NCI-H2227 treated with DMSO at 0.1 percent for 48 hours (cell line): ENCODE measurements at regions not wholly inside any gene's neighbourhood (a gene's known extent, or its start where the extent isn't known, plus 50 kb on each side); places are given as distances from the start of the nearest gene placed in this dataset.
"Not testable (repeated sequence)": the region's sequence is repeated elsewhere in the genome, so short reads cannot be mapped to it uniquely, and the experiment has no call there.

ENCODE experiments used
- DNase-seq: peaks from one replicate; lab custom pipeline; 2025; lab: John Stamatoyannopoulos, UW

GRCh38 chr1:166616206-166616605 is 223.1 kb upstream of the POGK start:
- no peak for DNase-seq

GRCh38 chr1:166626711-166627110 is 212.6 kb upstream of the POGK start:
- no peak for DNase-seq

- DNase-seq, result no peak
These were observed 211.7 kb upstream of the POGK start for GRCh38 chr1:166627558-166627957.

GRCh38 chr1:166628259-166628658 is 211.0 kb upstream of the POGK start:
- no peak for DNase-seq

GRCh38 chr1:166629946-166630345 is 209.3 kb upstream of the POGK start:
- no peak for DNase-seq

- DNase-seq, result no peak
These were observed 208.9 kb upstream of the POGK start for GRCh38 chr1:166630369-166630768.

GRCh38 chr1:166638137-166638536 is 201.1 kb upstream of the POGK start:
- DNase-seq, result no peak

- DNase-seq, result not testable (repeated sequence)
These were observed 182.0 kb upstream of the POGK start for GRCh38 chr1:166657228-166657627.

- not testable (repeated sequence) for DNase-seq
These were observed 172.5 kb upstream of the POGK start for GRCh38 chr1:166666790-166667189.

GRCh38 chr1:166667600-166667999 is 171.7 kb upstream of the POGK start:
- not testable (repeated sequence) for DNase-seq

GRCh38 chr1:166671627-166672026 is 167.6 kb upstream of the POGK start:
- no peak for DNase-seq

- DNase-seq, result no peak
These were observed 165.6 kb upstream of the POGK start for GRCh38 chr1:166673722-166674121.

GRCh38 chr1:166675213-166675612 is 164.1 kb upstream of the POGK start:
- no peak for DNase-seq

- DNase-seq, result no peak
These were observed 162.3 kb upstream of the POGK start for GRCh38 chr1:166676981-166677380.

- DNase-seq, result no peak
These were observed 159.9 kb upstream of the POGK start for GRCh38 chr1:166679369-166679768.

GRCh38 chr1:166682588-166682987 is 156.7 kb upstream of the POGK start:
- DNase-seq, result no peak

GRCh38 chr1:166684669-166685068 is 154.6 kb upstream of the POGK start:
- DNase-seq, result not testable (repeated sequence)

GRCh38 chr1:166685200-166685599 is 154.1 kb upstream of the POGK start:
- DNase-seq, result no peak

- DNase-seq, result not testable (repeated sequence)
These were observed 153.4 kb upstream of the POGK start for GRCh38 chr1:166685891-166686290.

- not testable (repeated sequence) for DNase-seq
These were observed 148.7 kb upstream of the POGK start for GRCh38 chr1:166690596-166690995.

- no peak for DNase-seq
These were observed 147.8 kb upstream of the POGK start for GRCh38 chr1:166691476-166691875.

- no peak for DNase-seq
These were observed 146.9 kb upstream of the POGK start for GRCh38 chr1:166692346-166692745.

- DNase-seq, result no peak
These were observed 146.1 kb upstream of the POGK start for GRCh38 chr1:166693158-166693557.

GRCh38 chr1:166693673-166694297 is 145.5 kb upstream of the POGK start:
- no peak for DNase-seq
